Gastrocnemius medialis (tissue), 4 donors: ENCODE measurements at regions not wholly inside any gene's neighbourhood (a gene's known extent, or its start where the extent isn't known, plus 50 kb on each side); places are given as distances from the start of the nearest gene placed in this dataset.

Source experiments
- CTCF ChIP-seq, 5 experiments: fragments of 450-650 bp in 3 of 5; fragments of 200-600 bp in 2 of 5; sonication (generic) in 2 of 5; IDR thresholded peaks in 4 of 5; conservative IDR thresholded peaks in 1 of 5; 1 replicate in 4 of 5; 2 replicates in 1 of 5; pipeline ENCODE4 v1.5.1; 2016 to 2019; ENCODE audit warnings: antibody characterized with exemption in 5 of 5, mild to moderate bottlenecking in 3 of 5, moderate library complexity in 3 of 5
- POLR2A ChIP-seq, 2 donors: fragments of 450-650 bp; IDR thresholded peaks; one replicate each; pipeline ENCODE4 v1.6.1; 2017; ENCODE audit warnings: antibody characterized with exemption in 2 of 2, mild to moderate bottlenecking in 2 of 2, moderate library complexity in 2 of 2

GRCh38 chr10:108616559-108617285, 1306.6 kb downstream of the XPNPEP1 start:
- TF ChIP-seq CTCF (IDR thresholded peaks at IDR 0.05 in 4 of 5, conservative IDR thresholded peaks at IDR 0.05 in 1 of 5) (no peak), POLR2A (IDR thresholded peaks at IDR 0.05) (no peak)
